WTC11 (cell line): ENCODE measurements at regions not wholly inside any gene's neighbourhood (a gene's known extent, or its start where the extent isn't known, plus 50 kb on each side); places are given as distances from the start of the nearest gene placed in this dataset.

Experiments
- ATF6 ChIP-seq: sonication (generic); formaldehyde crosslinking; IDR thresholded peaks from 2 replicates; pipeline ENCODE4 v1.8.1; 2023; ENCODE audit warnings: mild to moderate bottlenecking, missing genetic modification reagents
- CTCF ChIP-seq: fragments of 200-600 bp; IDR thresholded peaks from 2 replicates; pipeline ENCODE4 v1.8.0; 2022; ENCODE audit warnings: antibody characterized with exemption
- E2F1 ChIP-seq: sonication (generic); formaldehyde crosslinking; IDR thresholded peaks from 2 replicates; pipeline ENCODE4 v1.8.0; 2022; ENCODE audit warnings: mild to moderate bottlenecking, missing genetic modification reagents
- KAT7 ChIP-seq: sonication (generic); formaldehyde crosslinking; IDR thresholded peaks from 2 replicates; pipeline ENCODE4 v1.8.1; 2023; ENCODE audit warnings: missing genetic modification reagents, mild to moderate bottlenecking, borderline replicate concordance
- NFYB ChIP-seq: sonication (generic); formaldehyde crosslinking; conservative IDR thresholded peaks from 2 replicates; pipeline ENCODE4 v1.8.0; 2022; ENCODE audit warnings: low read depth, missing genetic modification reagents
- SMAD3 ChIP-seq: sonication (generic); formaldehyde crosslinking; IDR thresholded peaks from 2 replicates; pipeline ENCODE4 v1.8.0; 2022; ENCODE audit warnings: missing genetic modification reagents, mild to moderate bottlenecking, borderline replicate concordance
- TCF7 ChIP-seq: sonication (generic); formaldehyde crosslinking; IDR thresholded peaks from 2 replicates; pipeline ENCODE4 v1.8.0; 2022; ENCODE audit warnings: mild to moderate bottlenecking, low read depth, missing genetic modification reagents, moderate library complexity
- TF ChIP-seq, protein P1 (sequence below): sonication (generic); formaldehyde crosslinking; IDR thresholded peaks from 2 replicates; pipeline ENCODE4 v1.8.0; 2022; ENCODE audit warnings: mild to moderate bottlenecking, missing genetic modification reagents

- TF ChIP-seq CTCF, result no peak
- TF ChIP-seq SMAD3 (CRISPR knock-in tag), result no peak
- TF ChIP-seq E2F1 (CRISPR knock-in tag), result no peak
- TF ChIP-seq NFYB (CRISPR knock-in tag), result no peak
- no peak for TF ChIP-seq TCF7 (CRISPR knock-in tag)
- TF ChIP-seq ATF6 (CRISPR knock-in tag), result no peak
- TF ChIP-seq KAT7 (CRISPR knock-in tag), result no peak
- TF ChIP-seq, protein P1, sequence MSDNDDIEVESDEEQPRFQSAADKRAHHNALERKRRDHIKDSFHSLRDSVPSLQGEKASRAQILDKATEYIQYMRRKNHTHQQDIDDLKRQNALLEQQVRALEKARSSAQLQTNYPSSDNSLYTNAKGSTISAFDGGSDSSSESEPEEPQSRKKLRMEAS (CRISPR knock-in tag), result no peak
Measured at GRCh38 chr5:152277936-152278335, 127.1 kb downstream of the NMUR2 start.
